HG02798 (cell line): ENCODE measurements at regions not wholly inside any gene's neighbourhood (a gene's known extent, or its start where the extent isn't known, plus 50 kb on each side); places are given as distances from the start of the nearest gene placed in this dataset.
"Not testable (repeated sequence)": the region's sequence is repeated elsewhere in the genome, so short reads cannot be mapped to it uniquely, and the experiment has no call there.

ENCODE experiments used
- ATAC-seq: cut with Tn5 transposase; IDR thresholded peaks from one replicate; pipeline ENCODE4 v1.9.1; 2021; ENCODE audit warnings: mild to moderate bottlenecking; ENCODE audit not compliant: unreplicated experiment, poor library complexity

DNA sequence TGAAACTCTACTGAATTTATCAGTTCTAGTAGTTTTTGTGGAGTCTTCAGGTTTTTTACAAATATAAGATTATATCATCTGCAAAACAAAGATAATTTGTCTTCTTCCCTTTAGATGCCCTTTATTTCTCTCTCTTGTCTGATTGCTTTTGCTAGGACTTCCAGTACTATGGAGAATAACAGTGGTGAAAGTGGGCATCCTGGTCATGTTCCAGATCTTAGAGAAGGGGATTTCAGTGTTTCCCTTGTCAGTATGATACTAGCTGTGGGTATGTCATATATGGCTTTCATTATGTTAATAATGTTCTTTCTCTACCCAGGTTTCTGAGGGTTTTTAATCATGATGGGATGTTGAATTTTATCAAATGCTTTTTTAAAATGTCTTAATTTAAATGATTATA, 158.1 kb upstream of the TPTE start:
- not testable (repeated sequence) for ATAC-seq

DNA sequence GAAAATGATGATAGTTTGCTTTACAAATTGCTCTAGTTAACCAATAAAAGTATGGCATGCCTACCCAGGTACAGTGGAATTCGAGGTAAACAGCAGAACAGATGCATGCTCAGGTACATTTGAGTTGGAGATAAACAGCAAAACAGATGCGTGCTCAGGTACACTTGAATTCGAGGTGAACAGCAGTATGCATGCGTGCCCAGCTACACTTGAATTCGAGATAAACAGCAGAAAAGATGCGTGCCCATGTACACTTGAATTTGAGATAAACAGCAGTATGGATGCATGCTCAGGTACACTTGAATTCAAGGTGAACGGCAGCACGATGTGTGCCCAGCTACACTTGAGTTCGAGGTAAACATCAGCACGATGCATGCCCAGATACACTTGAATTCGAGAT, 155.2 kb upstream of the TPTE start:
- not testable (repeated sequence) for ATAC-seq

DNA sequence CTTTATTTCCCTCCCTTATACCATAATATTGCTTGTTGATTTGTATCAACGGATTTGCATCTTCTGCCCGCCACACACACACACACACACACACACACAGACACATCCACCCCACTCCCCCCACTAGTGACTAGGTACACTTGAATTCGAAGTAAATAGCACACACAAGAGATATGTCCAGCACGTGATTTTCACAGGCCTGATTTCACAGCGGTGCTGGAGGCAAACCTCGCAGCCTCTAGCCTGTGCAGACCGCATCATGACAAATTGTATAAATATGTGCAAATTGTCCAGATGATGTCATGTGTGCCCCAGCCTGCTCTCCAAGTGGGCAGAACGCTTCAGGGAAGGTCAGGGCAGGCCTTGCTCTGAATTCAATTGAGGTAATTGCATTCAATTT, 153.8 kb upstream of the TPTE start:
- not testable (repeated sequence) for ATAC-seq

DNA sequence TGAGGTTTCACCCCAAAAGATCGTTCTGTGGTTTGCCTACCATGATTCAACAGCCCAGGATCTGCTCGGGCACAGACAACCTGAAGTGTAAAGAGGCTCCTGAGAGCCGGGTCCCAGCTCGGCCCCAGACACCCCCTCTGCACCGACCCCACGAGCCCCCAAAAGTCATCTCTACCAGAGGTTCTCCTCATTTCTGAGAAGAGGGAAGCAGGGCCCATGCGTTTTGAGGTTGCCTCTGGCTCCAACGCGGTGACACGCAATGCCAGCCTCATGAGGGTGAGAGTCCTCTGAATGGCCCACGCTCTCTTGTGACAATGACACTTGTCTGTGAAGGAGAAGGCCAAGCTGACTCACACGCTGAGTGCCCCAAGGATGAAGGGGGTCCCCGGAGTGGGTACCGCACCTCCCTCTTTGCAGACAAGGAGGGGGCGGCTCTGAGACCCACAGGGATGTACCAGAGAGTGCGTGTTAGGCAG, 153.0 kb upstream of the TPTE start:
- not testable (repeated sequence) for ATAC-seq

DNA sequence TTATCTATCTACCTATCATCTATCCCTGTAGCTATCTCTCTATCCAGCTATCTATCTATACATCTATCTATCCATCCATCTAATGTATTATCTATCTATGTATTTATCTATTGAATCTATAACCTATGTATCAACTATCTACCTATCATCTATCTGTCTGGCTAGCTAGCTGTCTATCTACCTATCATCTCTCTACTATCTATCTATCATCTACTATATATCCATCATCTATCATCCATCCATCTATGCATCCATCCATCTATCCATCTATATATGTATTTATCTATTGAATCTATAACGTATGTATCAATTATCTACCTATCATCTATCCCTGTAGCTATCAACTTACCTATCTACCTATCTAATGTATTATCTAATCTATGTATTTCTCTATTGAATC, 152.1 kb upstream of the TPTE start:
- not testable (repeated sequence) for ATAC-seq

DNA sequence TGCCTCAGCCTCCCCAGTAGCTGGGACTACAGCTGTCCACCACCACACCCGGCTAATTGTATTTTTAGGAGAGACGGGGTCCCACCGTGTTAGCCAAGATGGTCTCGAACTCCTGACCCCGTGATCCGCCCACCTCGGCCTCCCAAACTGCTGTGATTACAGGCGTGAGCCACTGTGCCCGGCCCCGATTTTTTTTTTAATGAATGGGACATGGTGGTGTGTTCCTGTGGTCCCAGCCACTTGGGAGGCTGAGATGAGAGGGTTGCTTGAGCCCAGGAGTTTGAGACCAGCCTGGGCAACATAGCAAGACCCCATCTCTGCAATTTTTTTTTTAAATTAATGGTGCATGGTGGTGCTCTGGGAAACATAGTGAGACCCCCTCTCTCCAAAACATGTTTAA, 143.6 kb upstream of the TPTE start:
- not testable (repeated sequence) for ATAC-seq

DNA sequence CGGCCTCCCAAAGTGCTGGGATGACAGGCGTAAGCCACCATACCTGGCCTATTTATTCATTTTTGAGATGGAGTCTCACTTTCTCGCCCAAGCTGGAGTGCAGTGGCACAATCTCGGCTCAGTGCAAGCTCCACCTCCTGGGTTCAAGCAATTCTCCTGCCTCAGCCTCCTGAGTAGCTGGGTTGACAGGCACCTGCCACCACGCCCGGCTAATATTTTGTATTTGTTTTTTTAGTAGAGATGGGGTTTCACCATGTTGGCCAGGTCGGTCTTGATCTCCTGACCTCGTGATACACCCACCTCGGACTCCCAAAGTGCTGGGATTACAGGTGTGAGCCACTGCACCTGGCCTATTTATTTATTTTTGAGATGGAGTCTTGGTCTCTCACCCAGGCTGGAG, 141.6 kb upstream of the TPTE start:
- not testable (repeated sequence) for ATAC-seq

DNA sequence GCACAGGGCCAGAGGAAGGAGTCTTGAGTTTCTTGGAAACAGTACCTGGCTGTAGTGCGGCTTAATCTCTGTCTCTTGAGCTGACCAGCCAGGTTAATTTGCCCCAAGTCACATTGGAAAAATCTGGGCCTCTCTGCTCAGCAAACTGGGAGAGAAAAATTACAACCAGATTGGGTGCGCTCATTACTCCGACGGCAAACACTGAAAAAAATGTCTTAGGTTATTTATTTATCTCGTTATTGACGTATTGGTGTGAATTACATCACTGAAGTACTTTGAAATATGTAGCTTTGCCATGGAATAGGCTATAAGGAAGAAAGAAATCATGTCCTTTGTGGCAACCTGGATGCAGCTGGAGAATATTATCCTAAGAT, 139.7 kb upstream of the TPTE start:
- ATAC-seq = not testable (repeated sequence)

DNA sequence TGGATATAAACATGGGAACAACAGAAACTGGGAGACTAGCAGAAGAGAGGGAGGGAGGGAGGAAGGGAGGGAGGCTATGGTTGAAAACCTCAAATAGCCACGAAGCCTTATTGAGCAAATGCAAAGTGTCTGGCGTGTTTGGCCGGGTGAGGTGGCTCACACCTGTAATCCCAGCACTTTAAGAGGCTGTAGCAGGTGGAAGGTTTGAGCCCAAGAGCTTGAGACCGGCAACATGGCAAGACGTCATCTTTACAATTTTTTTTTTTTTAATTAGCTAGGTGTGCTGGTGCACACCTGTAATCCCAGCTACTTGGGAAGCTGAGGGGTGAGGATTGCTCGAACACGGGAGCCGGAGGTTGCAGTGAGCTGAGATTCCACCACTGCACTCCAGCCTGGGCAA, 139.2 kb upstream of the TPTE start:
- not testable (repeated sequence) for ATAC-seq

DNA sequence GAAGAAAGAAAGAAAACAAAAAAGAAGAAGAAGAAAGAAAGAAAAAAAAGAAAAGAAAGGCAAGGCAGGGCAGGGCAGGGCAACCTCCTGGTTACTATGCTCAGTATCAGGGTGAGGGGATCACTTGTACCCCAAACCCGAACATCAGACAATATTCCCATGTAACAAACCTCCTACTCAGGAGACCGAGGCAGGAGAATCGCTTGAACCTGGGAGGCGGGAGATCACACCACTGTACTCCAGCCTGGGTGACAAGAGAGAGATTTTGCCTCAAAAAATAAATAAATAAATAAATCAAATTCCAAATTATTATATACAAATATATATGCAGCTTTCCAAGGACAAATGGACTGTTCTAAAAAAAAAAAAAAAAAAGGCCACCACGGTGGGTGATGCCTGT, 138.8 kb upstream of the TPTE start:
- not testable (repeated sequence) for ATAC-seq

DNA sequence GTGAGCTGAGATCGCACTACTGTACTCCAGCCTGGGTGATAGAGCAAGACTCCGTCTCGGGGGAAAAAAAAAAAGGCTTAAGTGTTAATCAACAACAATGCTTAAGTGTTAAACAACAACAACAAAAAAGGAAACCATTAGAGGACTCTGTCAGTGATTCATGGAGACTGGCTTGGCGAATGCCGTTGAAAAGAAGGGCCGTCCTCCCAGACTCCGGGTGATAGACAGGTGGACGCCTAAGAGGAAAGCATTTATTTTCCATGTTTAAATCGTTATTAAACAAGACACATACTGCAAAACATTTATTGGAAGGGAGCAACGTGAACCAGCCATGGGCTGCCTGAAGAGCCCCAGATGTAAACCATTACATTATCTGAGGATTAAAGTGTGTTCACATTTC, 137.8 kb upstream of the TPTE start:
- not testable (repeated sequence) for ATAC-seq

DNA sequence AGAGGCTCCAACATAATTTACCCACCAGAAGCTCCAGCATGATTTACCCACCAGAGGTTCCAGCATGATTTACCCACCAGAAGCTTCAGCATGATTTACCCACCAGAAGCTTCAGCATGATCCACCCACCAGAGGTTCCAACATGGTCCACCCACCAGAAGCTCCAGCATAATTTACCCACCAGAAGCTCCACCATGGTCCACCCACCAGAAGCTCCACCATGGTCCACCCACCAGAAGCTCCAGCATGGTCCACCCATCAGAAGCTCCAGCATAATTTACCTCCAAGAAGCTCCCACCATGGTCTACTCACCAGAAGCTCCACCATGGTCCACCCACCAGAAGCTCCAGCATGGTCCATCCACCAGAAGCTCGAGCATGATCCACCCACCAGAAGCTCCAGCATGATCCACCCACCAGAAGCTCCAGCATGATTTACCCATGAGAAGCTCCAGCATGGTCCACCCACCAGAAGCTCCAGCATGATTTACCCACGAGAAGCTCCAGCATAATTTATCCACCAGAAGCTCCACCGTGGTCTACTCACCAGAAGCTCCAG, 137.0 kb upstream of the TPTE start:
- not testable (repeated sequence) for ATAC-seq

DNA sequence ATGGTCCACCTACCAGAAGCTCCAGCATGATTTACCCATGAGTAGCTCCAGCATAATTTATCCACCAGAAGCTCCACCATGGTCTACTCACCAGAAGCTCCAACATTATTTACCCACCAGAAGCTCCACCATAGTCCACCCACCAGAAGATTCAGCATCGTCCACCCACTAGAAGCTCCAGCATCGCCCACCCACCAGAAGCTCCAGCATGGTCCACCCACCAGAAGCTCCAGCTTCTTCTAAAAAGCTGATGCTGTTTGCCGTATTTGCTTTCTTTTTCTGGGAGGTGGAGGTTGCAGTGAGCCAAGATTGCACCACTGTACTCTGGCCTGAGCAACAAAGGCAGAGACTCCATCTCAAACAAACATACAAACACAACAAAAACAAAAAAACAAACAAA, 136.2 kb upstream of the TPTE start:
- ATAC-seq = not testable (repeated sequence)

DNA sequence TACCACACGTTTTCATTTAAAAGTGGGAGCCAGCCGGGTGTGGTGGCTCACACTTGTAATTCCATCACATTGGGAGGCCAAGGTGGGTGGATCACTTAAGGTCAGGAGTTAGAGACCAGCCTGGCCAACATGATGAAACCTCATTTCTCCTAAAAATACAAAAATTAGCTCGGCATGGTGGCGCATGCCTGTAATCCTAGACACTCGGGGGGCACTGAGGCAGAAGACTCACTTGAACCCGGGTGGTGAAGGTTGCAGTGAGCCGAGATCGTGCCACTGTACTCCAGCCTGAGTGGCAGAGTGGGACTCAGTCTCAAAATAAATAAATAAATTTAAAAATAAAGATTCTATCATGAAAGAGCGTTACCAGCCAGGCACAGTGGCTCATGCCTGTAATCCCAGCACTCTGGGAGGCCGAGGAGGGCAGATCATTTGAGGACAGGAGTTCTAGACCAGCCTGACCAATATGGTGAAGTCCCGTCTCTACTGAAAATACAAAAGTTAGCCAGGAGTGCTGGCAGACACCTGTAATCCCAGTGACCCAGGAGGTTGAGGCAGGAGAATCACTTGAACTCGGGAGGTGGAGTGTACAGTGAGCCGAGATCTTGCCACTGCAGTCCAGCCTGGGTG, 135.4 kb upstream of the TPTE start:
- ATAC-seq = not testable (repeated sequence)

DNA sequence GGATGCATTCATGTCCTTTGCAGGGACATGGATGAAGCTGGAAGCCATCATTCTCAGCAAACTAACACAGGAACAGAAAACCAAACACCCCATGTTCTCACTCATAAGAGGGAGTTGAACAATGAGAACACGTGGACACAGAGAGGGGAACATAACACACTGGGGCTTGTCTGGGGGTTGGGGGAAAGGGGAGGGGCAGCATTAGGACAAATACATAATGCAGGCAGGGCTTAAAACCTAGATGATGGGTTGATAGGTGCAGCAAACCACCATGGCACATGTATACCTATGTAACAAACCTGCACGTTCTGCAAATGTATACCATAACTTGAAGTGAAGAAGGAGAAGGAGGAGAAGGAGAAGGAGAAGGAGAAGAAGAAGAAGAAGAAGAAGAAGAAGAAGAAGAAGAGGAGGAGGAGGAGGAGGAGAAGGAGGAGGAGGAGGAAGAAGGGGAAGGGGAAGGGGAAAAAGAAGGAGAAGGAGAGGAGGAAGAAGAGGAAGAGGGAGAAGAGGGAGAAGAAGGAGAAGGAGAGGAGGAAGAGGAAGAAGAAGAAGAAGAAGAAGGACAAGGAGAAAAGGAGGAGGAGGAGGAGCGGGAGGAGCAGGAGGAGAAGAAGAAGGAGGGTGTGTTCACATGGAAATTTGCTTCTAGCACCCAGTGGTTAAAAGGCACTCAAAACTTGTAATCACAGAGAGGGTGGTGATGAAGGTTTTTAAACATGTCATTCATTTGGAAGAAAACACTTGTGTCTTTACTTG, 133.5 kb upstream of the TPTE start:
- not testable (repeated sequence) for ATAC-seq

DNA sequence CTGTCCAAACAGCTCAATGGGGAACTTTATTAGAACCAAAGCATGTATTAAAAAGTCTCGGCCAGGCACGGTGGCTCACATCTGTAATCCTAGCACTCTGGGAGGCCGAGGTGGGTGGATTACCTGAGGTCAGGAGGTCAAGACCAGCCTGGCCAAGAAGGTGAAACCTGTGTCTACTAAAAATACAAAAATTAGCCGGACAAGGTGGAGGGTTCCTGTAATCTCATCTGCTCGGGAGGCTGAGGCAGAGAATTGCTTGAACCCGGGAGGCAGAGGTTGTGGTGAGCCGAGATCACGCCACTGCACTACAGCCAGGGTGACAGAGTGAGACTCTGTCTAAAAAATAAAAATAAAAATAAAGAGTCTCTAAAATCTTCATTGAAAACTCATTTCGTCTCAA, 132.8 kb upstream of the TPTE start:
- ATAC-seq = not testable (repeated sequence)

DNA sequence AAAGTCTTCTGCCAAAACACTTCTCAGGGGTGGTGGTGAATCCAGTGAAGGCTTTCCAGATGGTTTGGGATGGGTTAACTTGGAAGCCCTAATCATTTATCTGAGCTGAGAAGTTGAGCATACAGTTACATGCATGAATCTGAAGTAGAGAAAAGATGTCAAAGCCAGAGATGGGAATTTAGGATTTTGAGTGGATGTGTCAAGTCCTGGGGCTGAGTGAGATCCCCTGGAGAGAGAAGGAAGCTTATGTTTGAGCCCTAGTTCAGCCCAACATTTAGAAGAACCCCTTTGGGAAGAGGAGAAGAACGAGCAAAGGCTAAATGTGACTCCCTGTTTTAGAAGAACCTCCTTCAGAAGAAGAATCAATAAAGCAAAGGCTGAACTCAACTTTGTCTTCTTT, 129.1 kb upstream of the TPTE start:
- ATAC-seq = not testable (repeated sequence)

DNA sequence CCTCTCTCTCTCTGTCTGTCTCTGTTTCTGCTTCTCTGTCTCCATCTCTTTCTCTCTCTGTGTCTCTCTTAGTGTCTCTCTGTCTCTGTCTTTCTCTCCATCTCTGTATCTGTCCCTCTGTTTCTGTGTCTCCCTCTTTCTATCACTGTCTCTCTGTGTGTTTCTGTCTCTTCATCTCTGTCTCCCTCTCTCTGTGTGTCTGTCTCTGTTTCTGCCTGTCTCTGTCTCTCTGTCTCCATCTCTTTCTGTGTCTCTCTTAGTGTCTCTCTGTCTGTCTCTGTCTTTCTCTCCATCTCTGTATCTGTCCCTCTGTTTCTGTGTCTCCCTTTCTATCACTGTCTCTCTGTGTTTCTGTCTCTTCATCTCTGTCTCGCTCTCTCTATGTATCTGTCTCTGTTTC, 125.4 kb upstream of the TPTE start:
- ATAC-seq = not testable (repeated sequence)

DNA sequence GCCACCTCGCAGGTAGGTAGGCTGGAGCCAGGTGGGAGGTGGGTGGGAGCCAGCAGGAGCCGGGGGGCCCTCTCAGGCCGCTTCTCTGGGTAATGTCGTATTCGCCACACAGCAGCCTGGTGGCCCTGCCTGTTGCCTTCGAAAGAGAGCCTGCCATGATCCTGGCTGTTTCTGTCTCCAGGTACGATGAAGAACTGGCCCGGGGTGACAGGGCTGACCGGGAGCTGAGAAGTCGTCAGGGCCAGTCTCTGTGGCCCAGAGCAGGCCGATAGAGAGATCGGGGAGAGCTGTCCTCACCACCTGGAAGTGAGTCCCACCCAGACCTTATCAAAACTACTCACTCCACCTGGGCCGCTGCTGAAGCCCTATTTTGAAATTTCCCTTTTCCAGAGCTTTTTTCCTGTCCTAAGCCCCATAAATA, 123.9 kb upstream of the TPTE start:
- not testable (repeated sequence) for ATAC-seq

DNA sequence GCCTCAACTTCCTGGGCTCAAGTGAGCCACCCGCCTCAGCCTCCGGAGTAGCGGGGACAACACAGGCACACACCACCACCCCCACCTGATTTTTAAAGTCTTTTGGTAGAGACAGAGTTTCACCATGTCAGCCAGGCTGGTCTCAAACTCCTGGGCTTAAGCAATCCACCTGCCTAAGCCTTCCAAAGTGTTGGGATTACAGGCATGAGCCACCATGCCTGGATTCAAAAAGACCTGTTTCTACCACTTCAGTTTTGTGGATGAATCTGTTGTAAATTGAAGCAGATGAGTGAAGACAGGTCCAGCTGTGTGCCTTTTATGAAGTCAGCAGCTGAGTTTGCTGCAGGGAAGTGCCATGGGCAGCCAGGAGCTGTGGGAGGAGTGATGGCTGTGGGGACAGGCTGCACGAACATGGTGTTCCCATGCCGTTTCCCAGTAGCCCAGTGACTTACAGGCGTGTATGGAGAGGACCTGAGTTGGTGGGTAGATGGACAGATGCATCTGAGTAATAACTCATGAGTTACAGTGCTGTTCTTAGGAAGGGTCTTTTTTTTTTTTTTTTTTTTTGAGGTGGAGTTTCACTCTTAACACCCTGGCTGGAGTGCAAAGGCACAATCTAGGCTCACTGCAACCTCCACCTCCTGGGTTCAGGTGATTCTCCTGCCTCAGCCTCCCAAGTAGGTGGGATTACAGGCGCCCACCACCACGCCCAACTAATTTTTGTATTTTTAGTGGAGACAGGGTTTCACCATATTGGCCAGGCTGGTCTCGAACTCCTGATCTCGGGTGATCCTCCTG, 122.5 kb upstream of the TPTE start:
- not testable (repeated sequence) for ATAC-seq
